ENCODE measurements at regions not wholly inside any gene's neighbourhood (a gene's known extent, or its start where the extent isn't known, plus 50 kb on each side); places are given as distances from the start of the nearest gene placed in this dataset.

DNA sequence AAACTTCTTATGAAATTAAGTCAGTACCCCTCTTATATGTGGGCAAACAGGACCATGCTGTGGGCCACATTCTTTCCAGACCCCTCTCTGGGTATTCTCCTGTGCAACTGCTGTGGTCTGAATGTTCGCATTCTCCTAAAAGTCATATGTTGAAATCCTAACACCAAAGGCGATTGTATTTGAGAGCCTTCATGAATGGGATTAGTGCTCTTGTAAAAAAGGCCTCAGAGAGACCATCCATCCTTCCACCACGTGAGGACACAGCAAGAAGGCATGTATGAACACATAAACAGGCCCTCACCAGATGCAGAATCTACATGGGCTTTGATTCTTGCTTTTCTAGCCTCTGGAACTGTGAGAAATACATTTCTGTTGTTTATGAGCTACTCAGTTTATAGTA is 68.0 kb upstream of the NAALADL2 start:
- no peak for DNase-seq

GRCh38 chr3:174792864-174793263 is 66.3 kb upstream of the NAALADL2 start:
- peak; percentile 15 for DNase-seq
